SK-N-MC (cell line): ENCODE measurements at regions not wholly inside any gene's neighbourhood (a gene's known extent, or its start where the extent isn't known, plus 50 kb on each side); places are given as distances from the start of the nearest gene placed in this dataset.
A peak's percentile ranks its signal among the peaks of the same experiment; 100 is the strongest.

ENCODE experiments used
- DNase-seq: peaks from one replicate; pipeline ENCODE4 v3.0.0-alpha.2; 2011; ENCODE audit warnings: low read depth, low spot score
- H3K27ac ChIP-seq: fragments of 200-600 bp; sonication (generic); 2 replicates; pipeline ENCODE4 v1.5.1; 2016; ENCODE audit warnings: mixed run types
- H3K36me3 ChIP-seq: fragments of 200-600 bp; sonication (generic); 2 replicates; pipeline ENCODE4 v1.6.1; 2017; ENCODE audit warnings: antibody characterized with exemption, low read length, mixed read lengths; ENCODE audit not compliant: insufficient read depth
- H3K4me3 ChIP-seq: fragments of 200-600 bp; sonication (generic); 2 replicates; pipeline ENCODE4 v1.5.1; 2016
- H3K9ac ChIP-seq: fragments of 200-600 bp; sonication (generic); 2 replicates; pipeline ENCODE4 v1.8.0; 2017; ENCODE audit warnings: mixed run types, mixed read lengths; ENCODE audit not compliant: insufficient read length
- H3K9me3 ChIP-seq: fragments of 200-600 bp; sonication (generic); 2 replicates; pipeline ENCODE4 v1.6.1; 2017; ENCODE audit warnings: low read depth, mild to moderate bottlenecking, antibody characterized with exemption, low read length, moderate library complexity, mixed read lengths
- EZH2 ChIP-seq: fragments of 200-600 bp; sonication (generic); IDR thresholded peaks from one replicate; pipeline ENCODE4 v1.6.1; 2017; ENCODE audit warnings: antibody characterized with exemption
- FOXP2 ChIP-seq: optimal IDR thresholded peaks from 2 replicates; pipeline ENCODE3; 2011; ENCODE audit warnings: mild to moderate bottlenecking, moderate library complexity; ENCODE audit not compliant: insufficient read depth; ENCODE audit errors: extremely low read length, control extremely low read depth
- POLR2AphosphoS5 ChIP-seq: IDR thresholded peaks from 2 replicates; pipeline ENCODE4 v1.6.1; 2012; ENCODE audit warnings: mild to moderate bottlenecking, low read depth, low read length, borderline replicate concordance

- Histone ChIP-seq H3K36me3 (no peaks in the 10 kb centered on the region), H3K27ac (no peak overlapping the region), H3K9ac (no peak overlapping the region), H3K4me3 (no peak overlapping the region), H3K9me3 (no peaks in the 10 kb centered on the region)
- DNase-seq = no peak
- no peak for TF ChIP-seq FOXP2
- TF ChIP-seq EZH2 = no peak
- no peak for TF ChIP-seq POLR2AphosphoS5
Observed at GRCh38 chr3:118445036-118445435, 589.6 kb downstream of the IGSF11 start.

- Histone ChIP-seq H3K36me3 (no peaks in the 10 kb centered on the region), H3K9ac (no peak overlapping the region), H3K27ac (no peak overlapping the region), H3K4me3 (no peak overlapping the region), H3K9me3 (no peaks in the 10 kb centered on the region)
- no peak for DNase-seq
- TF ChIP-seq EZH2 = no peak
Observed at GRCh38 chr3:118447339-118447738, 587.3 kb downstream of the IGSF11 start.

GRCh38 chr3:118466795-118467330 lies 567.8 kb downstream of the IGSF11 start:
- DNase-seq = no peak
- H3K4me3 ChIP-seq = no peak overlapping the region
- H3K9ac ChIP-seq = no peak overlapping the region
- H3K9me3 ChIP-seq = no peaks in the 10 kb centered on the region
- no peaks in the 10 kb centered on the region for H3K36me3 ChIP-seq
- TF ChIP-seq FOXP2 (no peak), POLR2AphosphoS5 (no peak), EZH2 (no peak)
- H3K27ac ChIP-seq = no peak overlapping the region

- peak; percentile 5 for DNase-seq
- H3K36me3 ChIP-seq = no peaks in the 10 kb centered on the region
- H3K4me3 ChIP-seq = peak overlapping the region; percentile 12; the same call in 1 of the 2 replicates
- H3K27ac ChIP-seq = peak overlapping the region; percentile 62; the same call in 1 of the 2 replicates
- H3K9ac ChIP-seq = no peak overlapping the region
- no peak for TF ChIP-seq POLR2AphosphoS5
- TF ChIP-seq FOXP2 = no peak
- TF ChIP-seq EZH2 = no peak
- H3K9me3 ChIP-seq = no peaks in the 10 kb centered on the region
Observed at GRCh38 chr3:118468801-118469200, 565.8 kb downstream of the IGSF11 start.

GRCh38 chr3:118472586-118472985 lies 562.1 kb downstream of the IGSF11 start:
- TF ChIP-seq FOXP2 = no peak
- TF ChIP-seq EZH2 = no peak
- TF ChIP-seq POLR2AphosphoS5 = no peak
- no peaks in the 10 kb centered on the region for H3K9me3 ChIP-seq
- H3K36me3 ChIP-seq = no peaks in the 10 kb centered on the region
- no peak for DNase-seq
- no peak overlapping the region for H3K27ac ChIP-seq
- no peak overlapping the region for H3K4me3 ChIP-seq
- no peak overlapping the region for H3K9ac ChIP-seq

- no peak overlapping the region for H3K4me3 ChIP-seq
- H3K27ac ChIP-seq = no peak overlapping the region
- no peak overlapping the region for H3K9ac ChIP-seq
- no peak for DNase-seq
- H3K36me3 ChIP-seq = no peaks in the 10 kb centered on the region
- no peaks in the 10 kb centered on the region for H3K9me3 ChIP-seq
- no peak for TF ChIP-seq POLR2AphosphoS5
- no peak for TF ChIP-seq FOXP2
- no peak for TF ChIP-seq EZH2
Observed at GRCh38 chr3:118473343-118473742, 561.3 kb downstream of the IGSF11 start.

GRCh38 chr3:118476885-118477618 lies 557.6 kb downstream of the IGSF11 start:
- Histone ChIP-seq H3K36me3 (no peaks in the 10 kb centered on the region), H3K27ac (no peak overlapping the region), H3K9me3 (no peaks in the 10 kb centered on the region), H3K4me3 (no peak overlapping the region), H3K9ac (no peak overlapping the region)
- DNase-seq = no peak
- TF ChIP-seq FOXP2 (no peak), EZH2 (no peak), POLR2AphosphoS5 (no peak)

GRCh38 chr3:118477768-118478167 lies 556.9 kb downstream of the IGSF11 start:
- Histone ChIP-seq H3K9me3 (no peaks in the 10 kb centered on the region), H3K36me3 (no peaks in the 10 kb centered on the region), H3K27ac (no peak overlapping the region), H3K4me3 (no peak overlapping the region), H3K9ac (no peak overlapping the region)
- TF ChIP-seq POLR2AphosphoS5 (no peak), EZH2 (no peak), FOXP2 (no peak)
- no peak for DNase-seq

GRCh38 chr3:118478706-118479276 lies 555.9 kb downstream of the IGSF11 start:
- Histone ChIP-seq H3K36me3 (no peaks in the 10 kb centered on the region), H3K9ac (no peak overlapping the region), H3K9me3 (no peaks in the 10 kb centered on the region), H3K4me3 (no peak overlapping the region), H3K27ac (no peak overlapping the region)
- no peak for TF ChIP-seq EZH2
- no peak for TF ChIP-seq FOXP2
- no peak for TF ChIP-seq POLR2AphosphoS5
- no peak for DNase-seq

- H3K4me3 ChIP-seq = no peak overlapping the region
- no peak overlapping the region for H3K9ac ChIP-seq
- no peaks in the 10 kb centered on the region for H3K9me3 ChIP-seq
- H3K36me3 ChIP-seq = no peaks in the 10 kb centered on the region
- no peak overlapping the region for H3K27ac ChIP-seq
- TF ChIP-seq EZH2 (no peak), FOXP2 (no peak), POLR2AphosphoS5 (no peak)
- DNase-seq = no peak
Observed at GRCh38 chr3:118479376-118479775, 555.3 kb downstream of the IGSF11 start.
